GM19025 (cell line): ENCODE measurements at regions not wholly inside any gene's neighbourhood (a gene's known extent, or its start where the extent isn't known, plus 50 kb on each side); places are given as distances from the start of the nearest gene placed in this dataset.

Source experiments
- ATAC-seq: cut with Tn5 transposase; IDR thresholded peaks from one replicate; pipeline ENCODE4 v1.9.1; 2021; ENCODE audit warnings: mild to moderate bottlenecking, low read depth, moderate library complexity; ENCODE audit not compliant: unreplicated experiment

DNA sequence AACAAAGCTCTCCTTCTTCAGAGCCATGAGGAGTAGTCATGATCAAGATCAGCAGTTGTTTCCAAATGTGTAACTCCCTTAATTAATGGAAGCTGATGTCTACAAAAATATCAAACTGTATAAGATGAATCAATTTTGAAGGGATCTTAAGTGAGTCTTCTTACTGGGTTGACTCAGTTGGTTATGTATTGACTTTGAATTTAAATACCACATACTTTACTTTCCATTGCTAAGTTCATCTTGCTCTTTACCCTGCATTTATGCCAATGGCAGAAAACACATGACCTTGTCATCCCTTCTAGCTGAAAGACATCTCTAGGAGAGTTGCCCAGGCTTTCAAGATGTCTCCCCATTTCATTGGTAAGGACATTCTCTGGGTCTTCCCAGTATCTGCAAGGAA is 123.2 kb upstream of the STMND1 start:
- no peak for ATAC-seq

DNA sequence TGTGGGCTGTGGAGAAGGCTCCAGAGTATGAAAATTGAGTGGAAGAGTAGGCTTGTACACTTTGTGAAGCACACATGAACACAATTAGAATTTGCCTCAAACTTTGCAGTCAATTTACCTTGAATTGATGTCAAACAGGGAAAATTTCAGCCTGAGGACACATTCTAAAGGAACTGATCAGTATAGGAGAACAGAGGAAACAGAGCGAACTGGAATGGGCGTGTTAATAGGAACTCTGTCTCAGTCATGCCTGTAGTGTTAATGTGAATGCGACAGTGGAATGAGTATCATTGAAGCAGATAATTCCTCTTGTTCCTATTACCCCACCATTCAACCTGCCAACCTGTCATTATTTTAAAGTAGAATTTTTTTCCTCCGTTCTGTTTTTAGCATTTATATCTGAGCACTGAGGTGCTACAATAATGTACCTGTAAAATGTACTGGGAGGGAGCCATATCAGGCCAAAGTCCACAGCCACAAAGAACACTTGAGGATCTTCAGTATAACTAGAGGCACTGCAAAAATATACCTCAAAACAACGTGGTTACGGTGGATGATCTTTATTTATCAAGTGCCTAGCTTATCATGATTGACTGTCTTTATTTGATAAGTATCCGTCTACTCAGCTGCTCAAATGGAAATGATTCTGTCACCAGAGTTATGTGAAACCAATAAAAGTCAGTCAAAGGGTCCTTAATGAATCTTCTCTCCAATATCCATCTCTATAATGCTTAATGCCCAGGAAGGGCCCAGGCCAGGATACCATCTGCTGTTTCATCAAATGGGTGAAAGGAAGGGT is 125.3 kb upstream of the STMND1 start:
- no peak for ATAC-seq

DNA sequence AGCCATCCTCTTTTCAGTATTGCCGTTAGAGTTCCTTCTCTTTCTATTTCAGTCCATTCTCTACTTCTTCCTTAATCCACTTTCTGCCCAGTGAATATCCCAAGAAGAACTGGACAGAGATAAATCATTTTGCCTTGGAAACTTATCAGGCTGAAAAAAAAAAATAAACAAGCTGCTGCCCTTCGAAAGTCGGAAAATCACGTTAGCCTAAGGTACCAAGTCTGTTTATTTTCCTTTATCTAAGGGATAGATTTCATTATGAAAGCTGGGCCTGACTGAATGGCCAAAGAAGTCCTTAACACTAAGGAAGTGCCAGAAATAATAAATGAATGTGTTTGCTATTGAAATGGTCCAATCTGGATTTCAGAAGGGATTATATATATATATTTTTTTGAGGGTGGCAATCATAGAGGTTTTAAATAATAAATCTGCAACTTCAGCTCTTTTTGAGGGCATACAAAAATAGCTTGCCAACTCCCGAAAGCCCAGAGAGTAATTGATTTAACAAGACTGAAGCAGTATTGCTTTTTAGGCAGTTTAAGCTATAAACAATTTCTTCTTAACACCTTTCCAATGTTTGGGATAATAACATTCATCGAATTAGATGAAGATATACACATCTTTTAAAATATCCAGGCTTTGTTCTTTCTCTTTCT is 127.0 kb upstream of the STMND1 start:
- ATAC-seq: no peak

DNA sequence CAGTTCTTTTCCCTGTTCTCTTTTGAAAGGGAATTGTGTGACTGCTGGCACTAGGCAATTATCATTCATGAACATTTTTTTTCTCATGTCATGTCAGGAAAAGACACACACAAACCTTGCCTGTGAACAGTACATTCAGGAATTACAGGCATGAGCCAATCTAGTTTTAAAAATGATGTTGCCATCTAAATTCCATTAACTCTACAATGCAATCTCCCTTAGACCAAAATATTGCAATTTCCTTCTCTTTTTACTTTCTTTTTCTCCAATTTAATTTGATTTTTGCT is 127.5 kb upstream of the STMND1 start:
- no peak for ATAC-seq

DNA sequence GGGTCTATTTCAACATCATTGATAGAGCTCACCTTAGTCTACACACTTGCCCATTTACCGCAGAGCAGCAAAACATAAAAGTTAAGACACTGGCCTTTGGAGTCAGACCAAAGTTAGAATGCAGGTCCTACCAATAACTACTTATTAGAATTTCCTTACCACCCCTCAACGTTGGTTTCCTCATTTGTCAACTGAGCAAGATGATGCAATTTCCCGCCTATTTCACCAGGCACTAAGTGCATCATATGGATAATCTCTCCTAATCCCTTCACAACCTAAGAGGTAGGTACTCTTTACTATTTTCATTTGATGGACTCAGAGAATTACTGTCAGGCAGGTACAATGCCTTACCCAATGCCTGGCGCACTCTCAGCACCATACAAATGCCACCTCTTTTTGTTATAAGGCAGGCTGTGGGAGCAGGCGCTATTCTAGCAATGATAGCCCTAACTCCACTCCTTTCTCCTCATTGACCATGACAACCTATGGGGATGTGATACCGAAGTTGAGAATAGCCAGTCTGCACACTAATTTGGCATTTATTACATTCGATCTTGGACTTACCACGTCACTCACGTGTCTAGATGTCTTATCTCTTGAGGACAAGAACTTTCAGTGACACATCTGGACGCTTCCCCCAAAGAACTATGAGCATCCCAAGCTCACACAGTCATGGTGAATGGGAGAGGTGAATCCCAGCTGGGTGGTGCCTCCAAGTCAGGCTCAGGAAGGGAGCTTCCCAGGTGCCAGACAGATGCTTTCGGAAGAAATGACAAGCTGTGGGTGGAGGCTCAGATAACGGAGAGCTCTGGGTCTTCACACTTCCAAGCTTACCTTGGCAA is 128.1 kb upstream of the STMND1 start:
- no peak for ATAC-seq

DNA sequence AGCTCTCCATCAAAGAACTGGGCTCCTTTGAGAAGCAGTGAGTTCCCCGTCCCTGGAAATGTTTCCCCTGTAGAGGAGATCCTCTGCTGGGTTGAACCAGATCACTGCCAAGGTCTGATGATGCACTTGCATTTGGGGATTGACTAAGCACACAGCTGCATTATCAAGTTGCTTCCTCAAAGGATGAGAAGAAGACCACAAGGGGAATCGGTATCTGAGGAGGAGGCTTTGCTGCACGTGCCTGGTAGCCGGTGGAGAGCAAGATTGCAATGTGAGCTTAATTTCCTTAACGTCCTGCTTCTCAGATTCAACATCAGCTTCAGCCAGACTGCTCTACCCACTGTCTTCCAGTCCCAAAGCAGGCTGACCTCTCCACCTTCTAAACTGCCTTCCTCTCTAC is 128.8 kb upstream of the STMND1 start:
- ATAC-seq: no peak

DNA sequence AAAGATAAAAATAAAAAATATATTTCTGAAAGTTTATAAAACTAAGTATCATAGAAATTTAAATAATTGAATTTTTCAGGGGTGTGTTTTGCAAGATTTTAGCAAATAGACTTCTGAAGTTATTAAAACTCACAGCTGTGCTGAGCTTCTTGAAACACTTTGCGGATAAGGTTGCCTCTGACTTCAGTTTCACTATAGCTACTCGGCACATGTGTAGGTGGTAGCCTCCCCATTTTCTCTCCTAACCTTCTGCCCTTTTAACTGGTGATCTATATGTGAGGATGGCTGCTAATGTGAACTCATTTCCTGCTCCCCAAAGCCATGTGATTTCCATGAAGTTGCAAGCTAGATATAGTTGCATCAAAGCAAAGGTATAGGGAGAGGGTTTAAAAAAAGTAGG is 129.3 kb upstream of the STMND1 start:
- no peak for ATAC-seq

DNA sequence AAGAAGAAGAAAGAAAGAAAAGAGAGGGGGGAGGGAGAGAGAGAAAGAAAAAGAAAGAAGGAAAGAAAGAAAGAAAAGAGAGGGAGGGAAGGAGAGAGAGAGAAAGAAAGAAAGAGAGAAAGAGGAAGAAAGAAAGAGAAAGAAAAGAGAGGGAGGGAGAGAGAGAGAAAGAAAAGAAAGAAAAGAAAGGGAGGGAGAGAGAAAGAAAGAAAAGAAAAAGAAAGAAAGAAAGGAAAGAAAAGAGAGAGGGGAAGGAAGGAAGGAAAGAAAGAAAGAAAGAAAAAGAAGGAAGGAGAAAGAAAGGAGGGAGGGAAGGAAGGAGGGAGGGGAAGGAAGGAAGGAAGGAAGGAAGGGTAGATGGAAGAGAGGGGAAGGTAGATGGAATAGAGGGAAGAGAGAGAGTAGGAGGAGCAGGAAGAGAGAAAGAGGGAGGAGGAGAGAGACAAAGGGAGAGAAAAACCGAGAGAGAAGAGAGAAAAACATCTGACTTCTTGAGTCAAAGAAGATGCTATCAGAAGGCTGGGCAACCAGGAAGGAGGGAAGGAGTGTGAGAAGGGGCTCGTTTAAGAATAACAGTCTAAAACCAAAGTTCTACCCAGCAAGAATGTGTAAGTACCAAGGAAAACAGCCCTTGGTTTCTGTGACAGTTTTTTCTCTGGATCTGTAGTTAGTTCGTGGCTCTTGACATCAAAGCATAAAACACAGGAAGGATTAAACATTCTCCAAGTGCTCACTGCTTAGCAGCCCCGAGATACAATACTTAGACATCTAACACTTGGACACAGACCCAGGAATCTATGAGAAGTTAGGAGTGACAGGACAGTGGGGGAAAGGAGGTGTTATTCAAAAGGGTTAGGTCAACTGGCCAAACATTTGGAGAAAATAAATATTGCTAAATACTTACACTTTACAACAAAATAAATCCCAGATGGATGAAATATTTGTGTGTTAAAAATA is 131.9 kb upstream of the STMND1 start:
- no peak for ATAC-seq

DNA sequence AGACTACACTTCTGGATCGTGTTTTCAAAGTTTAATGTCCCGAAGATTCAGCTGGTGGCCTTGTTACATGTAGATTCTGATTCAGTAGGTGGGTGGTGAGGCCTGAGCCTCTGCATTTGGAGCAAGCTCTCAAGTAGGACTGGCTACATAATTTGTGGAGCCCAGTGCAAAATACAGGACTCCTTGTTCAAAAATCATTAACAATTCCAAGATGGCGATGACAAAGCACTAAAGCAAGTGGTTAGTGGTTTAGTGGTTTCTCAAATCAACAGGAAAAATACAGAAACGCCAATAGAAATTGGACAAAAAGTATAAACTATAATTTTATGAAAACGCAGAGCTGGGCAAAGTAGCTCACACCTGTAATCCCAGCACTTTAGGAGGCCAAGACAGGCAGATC is 133.7 kb upstream of the STMND1 start:
- ATAC-seq: no peak

DNA sequence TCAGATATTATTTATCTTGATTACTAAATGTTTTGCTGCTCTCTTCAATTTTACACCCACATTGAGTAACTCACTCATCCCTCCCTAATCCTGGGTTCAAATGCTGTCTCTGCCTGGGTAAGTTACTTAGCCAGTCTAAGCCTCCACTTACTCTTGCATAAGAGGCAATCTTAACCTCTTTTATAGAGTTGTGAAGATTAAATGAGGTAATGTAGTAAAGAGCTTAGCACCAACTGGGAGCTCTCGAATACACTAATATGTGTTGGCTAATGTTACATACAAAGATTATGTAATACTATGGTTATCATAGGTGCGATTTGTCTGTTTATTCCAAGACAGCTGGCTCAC is 134.4 kb upstream of the STMND1 start:
- no peak for ATAC-seq

DNA sequence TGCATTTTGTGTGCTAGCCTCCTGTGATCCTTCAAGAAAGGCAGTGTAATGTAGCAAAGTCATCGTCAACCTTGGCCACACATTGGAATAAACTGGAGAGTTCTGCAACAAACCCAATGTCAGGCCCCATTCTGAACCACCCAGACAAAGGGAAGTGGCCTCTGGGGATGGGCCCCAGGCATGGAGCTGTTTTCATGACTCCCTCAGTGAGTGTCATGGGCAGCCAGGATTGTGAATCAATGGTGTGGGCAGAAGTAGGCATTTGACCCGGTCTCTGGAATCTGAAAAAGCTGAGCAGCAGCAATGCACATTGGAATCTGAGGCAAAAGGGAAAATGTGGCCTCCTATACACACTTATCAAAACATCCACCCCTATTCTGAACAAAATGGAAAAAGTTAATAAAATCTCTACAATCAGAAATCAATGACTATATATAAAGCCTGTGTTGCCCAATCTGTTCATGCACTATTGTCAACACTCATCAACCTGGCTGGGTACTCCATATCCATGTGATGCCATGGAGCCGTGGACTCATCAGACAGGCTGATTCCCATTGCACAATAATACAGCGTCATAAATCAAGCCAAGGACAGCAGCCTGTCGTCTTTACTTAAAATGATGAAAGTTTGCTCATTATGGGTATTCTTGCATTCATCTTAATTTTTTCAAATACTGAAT is 134.9 kb upstream of the STMND1 start:
- no peak for ATAC-seq

DNA sequence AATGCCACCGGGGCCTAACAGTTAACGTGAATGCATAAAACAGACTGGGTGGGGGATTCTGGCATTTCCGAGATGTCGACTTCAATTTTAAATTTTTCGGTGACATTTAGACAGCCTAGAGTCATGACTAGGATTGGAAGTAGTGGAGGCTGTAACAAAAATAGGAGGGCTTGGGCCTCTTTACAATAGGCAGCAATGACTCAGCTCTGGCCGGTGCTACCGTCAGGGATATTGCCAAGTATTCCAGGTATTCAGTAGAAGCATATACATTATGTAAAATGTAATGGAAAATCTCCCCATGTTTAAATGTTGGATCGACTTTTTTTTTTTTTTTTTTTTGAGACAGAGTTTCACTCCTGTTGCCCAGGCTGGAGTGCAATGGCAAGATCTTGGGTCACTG is 136.2 kb upstream of the STMND1 start:
- ATAC-seq: no peak

DNA sequence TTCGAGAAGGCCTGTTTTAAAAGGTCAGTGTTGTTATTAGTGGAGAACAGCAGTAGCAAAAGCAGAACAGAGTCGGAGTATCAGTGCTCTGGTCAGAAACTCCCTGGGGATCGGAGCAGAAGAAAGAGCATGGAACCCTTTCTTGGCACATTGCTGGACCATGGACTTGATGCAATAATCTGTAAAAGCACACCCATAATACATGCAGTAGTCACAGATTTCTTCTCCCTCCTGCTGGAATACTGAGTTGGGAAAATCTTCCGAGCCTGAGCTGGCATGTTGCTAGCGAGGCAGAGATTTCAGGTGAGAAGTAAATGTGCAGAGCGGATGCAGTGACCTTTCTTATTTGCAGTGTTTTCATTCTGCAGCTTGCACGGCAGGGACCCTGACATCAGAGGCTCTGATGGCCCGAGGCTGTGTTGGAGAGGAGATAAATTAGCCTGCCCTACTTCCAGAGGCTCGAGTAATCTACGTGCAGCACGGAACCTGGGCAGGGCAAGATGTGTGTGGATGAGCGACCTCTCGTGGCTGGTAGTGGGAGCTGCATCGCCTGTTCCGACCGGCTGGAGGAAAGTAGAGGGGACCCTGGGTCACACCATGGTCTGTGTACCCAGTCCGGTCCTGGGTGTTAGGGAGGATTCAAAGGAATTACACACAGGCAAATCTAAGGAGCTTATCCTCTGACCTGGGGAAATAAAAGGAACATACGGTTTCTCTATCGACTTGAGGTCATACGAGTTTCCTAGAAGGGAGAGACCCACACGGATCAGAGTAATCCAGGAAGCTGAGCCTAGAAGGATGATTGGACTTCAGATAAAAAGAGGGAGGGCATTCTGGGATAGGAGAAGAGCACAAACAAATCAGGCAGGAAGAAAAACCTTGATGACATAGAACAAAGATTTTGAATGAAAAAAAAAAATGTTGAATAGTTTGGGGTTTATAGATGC is 137.0 kb upstream of the STMND1 start:
- ATAC-seq: no peak

DNA sequence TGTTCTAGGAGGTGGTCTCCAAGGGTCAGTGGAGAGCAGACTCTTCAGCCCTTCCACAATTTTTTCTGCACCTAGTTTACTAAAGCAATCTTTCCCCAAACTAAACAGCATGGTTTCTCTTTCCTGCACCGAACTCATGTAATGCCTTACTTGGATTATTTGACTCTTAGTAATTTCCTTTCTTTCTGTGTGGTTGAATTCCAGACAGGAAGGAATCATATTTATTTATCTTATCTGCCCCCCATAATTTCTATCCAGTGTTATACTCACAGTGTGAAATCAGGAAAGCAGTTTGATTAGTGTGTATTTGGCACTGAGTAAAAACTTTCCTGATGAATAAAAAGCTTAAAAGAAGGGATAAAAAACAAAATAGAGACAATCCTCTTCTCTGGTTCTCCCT is 140.3 kb upstream of the STMND1 start:
- no peak for ATAC-seq

DNA sequence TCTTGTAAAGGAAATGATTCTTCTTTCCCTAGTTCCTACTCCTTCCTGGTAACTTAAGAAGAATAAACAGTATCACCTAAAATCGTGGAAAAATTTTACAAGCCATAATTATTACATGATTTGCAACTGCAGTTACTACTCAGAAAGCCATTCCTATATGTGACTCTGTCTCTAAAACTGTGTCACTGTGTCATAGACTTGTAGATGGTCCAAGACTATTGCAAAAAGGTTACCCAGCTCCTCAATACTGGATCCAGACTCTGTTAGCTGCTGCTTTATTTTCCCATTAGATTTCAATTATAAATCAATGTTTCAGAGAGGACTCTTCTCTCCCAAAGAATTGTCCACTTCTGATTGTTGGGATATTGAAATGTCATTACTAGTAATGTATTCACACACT is 142.1 kb upstream of the STMND1 start:
- no peak for ATAC-seq

DNA sequence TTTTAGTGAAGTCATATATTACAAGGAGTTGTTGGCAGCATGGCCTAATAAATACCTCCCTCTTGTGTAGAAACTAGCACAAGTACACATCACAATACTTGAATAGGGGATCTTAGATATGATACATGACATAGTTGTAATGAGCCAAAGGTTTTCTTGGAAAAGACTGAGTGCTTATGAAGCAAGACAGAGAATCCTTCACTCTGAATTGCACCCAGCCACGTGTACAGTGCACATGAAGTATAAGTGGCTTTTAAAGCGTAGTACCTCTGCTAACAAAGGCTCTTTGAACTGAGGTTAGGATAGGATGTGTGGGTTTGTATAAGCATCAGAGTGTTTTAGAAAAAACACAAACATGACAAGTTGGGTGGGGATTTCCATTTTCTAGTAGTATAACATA is 145.5 kb upstream of the STMND1 start:
- no peak for ATAC-seq

DNA sequence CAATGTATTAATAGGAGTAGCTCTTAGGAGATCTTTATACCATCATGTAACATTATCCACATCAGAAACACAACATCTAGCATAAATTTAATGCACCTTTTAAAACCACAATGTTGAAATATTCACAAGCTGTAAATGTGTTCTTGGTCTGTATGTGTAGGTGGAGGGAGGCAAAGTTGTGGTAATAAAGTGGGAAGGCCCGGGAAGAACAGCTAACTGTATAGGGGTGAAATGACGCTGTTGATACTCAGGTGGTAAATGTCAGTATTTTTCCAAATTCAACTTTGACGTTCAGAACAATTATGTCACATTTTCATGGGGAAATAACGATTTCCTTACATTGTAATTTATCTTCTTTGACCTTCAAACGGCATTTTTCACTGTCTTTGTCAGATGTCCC is 146.0 kb upstream of the STMND1 start:
- no peak for ATAC-seq

DNA sequence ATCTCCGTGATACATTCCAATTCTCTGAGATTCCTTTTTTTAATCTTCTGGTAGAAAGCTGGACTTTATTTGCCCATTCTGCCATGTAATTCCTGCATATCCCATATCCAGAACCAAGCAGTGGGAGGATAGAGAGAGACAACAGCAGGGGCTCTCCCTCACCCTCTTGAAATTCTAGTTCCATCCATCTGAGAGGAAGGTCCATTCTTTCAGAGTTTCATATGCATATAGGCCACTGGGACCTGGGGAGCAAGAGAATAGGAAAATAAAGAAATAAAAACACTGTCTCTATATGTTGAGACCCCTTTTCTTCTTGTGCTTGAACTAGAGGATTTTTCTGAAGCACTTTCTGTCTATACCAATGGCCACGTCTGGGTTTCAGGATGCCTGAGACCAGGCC is 147.9 kb upstream of the STMND1 start:
- ATAC-seq: no peak

DNA sequence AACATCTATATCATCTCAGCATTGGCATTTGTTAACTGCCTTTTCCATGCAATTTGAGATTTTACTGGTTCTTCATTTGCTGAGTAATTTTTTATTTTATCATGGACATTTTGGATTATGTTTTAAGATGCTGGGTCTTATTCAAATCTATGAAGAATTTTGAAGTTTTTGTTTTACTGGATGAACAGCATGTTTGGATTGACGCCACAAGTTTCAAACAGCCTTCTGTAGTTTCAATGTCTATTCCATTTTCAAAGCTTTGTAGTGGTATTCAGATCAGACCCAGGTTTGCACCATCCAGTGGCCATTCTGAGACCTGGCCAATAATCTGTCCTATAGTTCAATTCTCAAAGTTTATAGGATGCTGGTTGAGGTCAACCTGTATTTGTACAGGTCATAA is 148.4 kb upstream of the STMND1 start:
- ATAC-seq: no peak
